Adrenal gland (tissue), 5 donors: ENCODE measurements at regions not wholly inside any gene's neighbourhood (a gene's known extent, or its start where the extent isn't known, plus 50 kb on each side); places are given as distances from the start of the nearest gene placed in this dataset.

ENCODE experiments used
- POLR2A ChIP-seq, 2 donors: fragments of 450-650 bp; IDR thresholded peaks; one replicate each; pipeline ENCODE4 v1.6.1; 2017; ENCODE audit warnings: antibody characterized with exemption in 2 of 2, mild to moderate bottlenecking in 2 of 2, moderate library complexity in 1 of 2
- TF ChIP-seq, protein P1 (sequence below), 6 experiments: fragments of 450-650 bp in 4 of 6; fragments of 200-600 bp in 2 of 6; sonication (generic) in 1 of 6; IDR thresholded peaks; 1 replicate in 5 of 6; 2 replicates in 1 of 6; pipeline versions ENCODE4 v1.5.1 to v1.8.0; 2016 to 2021; ENCODE audit warnings: antibody characterized with exemption in 6 of 6, mild to moderate bottlenecking in 2 of 6, moderate library complexity in 1 of 6
- donor health status: DM: no; HTN: no; CAD: no.

DNA sequence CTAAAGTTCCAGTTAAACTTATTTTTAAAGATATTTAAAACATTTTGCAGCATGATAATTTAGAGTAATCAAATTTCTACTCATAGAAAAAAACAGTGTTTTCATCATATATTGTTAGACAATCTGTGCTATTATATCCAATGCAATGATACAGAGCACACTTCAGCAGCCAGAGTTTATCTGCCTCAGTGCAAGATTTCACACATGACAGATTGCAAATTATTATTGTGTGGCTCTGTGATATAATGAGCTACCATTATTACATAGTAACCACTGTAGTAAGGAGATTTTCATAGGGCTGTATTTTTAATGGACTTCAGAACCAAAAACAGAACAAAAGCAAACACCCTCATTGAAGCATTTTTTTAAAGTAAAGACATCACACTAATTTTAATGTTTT, 762.4 kb downstream of the DSC3 start:
- TF ChIP-seq, protein P1, sequence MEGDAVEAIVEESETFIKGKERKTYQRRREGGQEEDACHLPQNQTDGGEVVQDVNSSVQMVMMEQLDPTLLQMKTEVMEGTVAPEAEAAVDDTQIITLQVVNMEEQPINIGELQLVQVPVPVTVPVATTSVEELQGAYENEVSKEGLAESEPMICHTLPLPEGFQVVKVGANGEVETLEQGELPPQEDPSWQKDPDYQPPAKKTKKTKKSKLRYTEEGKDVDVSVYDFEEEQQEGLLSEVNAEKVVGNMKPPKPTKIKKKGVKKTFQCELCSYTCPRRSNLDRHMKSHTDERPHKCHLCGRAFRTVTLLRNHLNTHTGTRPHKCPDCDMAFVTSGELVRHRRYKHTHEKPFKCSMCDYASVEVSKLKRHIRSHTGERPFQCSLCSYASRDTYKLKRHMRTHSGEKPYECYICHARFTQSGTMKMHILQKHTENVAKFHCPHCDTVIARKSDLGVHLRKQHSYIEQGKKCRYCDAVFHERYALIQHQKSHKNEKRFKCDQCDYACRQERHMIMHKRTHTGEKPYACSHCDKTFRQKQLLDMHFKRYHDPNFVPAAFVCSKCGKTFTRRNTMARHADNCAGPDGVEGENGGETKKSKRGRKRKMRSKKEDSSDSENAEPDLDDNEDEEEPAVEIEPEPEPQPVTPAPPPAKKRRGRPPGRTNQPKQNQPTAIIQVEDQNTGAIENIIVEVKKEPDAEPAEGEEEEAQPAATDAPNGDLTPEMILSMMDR (IDR thresholded peaks at IDR 0.05), result no peak
- TF ChIP-seq POLR2A (IDR thresholded peaks at IDR 0.05), result no peak
